Hematopoietic multipotent progenitor cell treated with erythropoietin and hydrocortisone succinate and interleukin-3 and kit ligand, for 4 days (in vitro differentiated cells): ENCODE measurements at regions not wholly inside any gene's neighbourhood (a gene's known extent, or its start where the extent isn't known, plus 50 kb on each side); places are given as distances from the start of the nearest gene placed in this dataset.
A peak's percentile ranks its signal among the peaks of the same experiment; 100 is the strongest.

Source experiments
- DNase-seq: peaks from one replicate; pipeline ENCODE4 v3.0.0-alpha.2; 2015

GRCh38 chr4:54359919-54360650 is 131.0 kb downstream of the PDGFRA start:
- no peak for DNase-seq

DNA sequence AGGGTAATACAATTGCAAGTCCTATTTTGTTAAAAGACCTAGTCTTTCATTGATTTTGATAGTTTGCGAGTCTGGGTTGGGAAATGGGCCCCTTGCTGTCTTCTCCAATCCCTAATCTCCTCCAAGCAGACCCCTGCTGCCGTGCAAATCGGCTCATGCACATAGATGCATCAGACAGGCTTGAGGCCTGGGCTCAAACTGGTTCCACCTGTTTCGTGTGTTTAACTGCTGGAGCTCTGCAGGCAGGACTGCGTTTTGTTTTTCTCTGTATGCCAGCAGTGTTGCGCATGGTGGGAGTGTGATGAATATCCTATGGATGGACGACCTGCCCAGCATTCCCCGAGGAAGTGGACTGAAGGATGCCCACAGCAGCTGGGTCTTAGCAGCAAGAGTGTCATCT is 133.9 kb downstream of the PDGFRA start:
- no peak for DNase-seq

DNA sequence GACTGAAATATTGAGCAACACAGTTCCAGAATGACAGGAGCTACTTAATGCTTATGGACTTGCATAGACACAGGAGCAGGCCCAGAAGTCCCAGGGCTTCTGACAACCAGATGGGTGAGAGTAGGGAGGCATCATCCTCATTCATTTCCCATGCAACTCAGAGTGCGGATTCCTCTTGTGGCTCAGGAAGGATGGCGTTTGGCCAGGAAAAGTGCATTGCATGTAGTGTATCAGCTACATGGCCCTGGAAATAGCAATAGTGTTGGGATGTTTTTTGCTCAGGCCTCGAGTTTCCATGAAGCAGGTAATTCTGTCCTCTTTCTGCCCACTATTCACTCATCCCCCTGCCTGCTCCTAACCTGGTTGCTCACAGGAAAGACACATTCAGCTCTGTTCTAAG is 136.6 kb downstream of the PDGFRA start:
- no peak for DNase-seq

GRCh38 chr4:54367059-54367458 is 138.0 kb downstream of the PDGFRA start:
- DNase-seq: peak; percentile 25

DNA sequence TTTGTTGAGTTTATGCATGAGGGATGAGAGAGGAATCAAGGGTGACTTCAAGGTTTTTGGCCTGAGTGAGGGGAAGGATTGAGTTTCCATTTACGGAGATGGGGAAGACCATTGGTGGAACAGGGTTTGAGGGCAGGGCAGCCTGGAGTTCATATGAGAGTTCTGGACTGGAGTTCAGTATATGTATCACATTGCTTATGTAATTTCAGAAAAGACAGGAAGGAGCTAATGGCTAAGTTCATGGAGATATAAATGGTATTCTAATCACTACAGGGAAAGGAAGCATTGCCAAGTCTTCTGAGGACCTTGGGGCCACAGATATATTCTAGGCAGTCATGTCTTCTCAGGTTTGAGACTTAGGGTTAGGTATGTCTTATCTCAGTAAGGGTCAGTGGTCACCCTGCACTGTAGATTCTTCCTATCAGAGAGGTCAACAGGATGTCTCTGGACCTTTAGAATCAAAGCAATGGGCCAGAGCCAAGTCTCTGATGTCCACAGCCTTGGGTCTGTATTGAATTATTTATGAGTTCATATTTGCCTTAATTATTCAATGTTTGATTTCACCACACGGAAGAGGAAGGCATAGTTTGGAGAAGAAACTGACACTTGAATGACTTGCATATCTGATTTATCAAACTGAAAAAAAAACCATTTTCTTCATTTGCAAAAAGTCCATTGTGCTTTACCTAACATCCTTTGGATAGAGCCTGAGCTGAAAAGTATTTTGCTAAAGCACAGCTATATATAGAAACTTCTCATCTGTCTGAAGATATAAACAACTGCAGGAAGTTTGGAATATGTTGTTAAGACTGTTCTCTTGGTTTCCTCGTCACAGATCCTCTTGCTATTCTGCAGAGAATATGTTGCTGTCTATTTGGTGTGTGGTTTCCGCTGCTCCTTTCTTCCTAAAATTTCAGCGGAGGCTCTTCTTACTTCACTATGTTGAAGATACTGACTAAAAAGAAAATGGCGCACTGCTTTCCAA is 139.5 kb downstream of the PDGFRA start:
- peak; percentile 45 for DNase-seq

DNA sequence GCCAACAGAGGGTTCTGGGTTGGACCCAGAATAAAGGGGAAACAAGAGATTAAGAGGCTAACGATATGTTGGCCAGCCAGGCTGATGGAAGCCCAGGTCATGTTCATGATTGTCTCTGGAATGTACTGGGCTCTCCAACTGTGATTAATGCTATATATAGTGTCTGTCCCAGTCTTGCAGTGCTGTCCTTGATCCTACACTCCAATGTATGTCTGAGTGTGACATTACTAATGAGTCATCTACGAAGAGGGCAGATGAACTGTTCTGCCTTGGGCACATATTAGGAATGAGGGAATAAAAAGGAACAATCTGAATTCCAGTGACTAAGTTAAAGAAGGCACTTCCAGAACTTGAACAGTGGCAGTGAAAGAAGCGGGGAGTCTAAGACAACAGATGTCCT is 142.1 kb downstream of the PDGFRA start:
- no peak for DNase-seq

DNA sequence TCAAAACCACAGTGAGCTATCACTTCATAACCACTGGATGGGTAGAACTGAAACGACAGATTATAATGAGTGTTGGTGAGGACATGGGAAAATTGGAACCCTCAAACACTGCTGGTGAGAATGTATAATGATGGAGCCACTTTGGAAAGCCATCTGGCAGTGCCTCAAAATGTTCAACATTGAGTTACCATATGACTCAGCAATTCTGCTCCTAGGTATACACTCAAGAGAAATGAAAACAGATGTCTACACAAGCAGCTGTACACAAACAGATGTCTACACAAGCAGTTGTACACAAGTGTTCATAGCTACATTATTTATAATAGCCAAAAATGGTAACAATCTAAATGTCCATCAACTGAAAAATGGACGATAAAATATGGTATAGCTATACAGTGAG is 143.9 kb downstream of the PDGFRA start:
- no peak for DNase-seq

DNA sequence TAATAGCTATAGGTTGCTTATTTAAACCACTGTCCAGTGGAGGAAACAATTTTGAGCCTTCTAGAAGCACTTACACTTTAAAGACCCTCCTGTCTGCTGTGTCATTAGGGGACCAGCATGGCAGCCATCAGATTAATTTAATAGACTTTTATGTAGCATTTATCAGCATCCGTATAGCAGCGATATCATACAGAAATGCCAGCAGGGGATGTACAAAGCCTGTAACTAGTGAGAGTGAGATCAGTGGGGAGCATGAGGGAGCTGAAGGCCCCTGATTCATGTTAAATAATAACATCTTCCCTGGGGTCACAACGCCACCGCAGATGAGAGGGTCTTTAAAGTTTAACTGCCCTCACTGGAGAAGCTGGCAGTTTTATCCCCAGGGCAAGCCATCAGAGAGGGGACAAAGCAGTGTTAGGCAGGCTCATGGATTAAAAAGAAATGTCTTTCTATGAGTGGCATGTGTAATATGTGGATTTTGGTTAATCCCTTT is 144.7 kb downstream of the PDGFRA start:
- no peak for DNase-seq

DNA sequence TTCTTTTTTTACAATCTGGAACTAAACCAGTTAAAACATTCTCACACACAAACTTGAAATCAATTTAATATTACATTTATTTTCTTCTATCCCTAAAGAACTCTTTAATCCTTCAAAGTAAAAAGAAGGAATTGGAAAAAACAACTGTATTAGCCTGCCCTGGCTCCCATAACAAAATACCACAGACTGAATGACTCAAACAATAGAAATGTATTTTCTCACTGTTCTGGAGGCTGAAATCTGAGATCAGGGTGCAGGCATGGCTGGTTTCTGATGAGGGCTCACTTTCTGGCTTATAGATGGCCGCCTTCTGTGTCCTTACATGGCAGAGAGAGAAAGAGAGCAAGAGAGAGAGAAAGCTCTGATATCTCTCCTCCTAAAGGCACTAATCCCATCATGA is 149.4 kb downstream of the PDGFRA start:
- no peak for DNase-seq

DNA sequence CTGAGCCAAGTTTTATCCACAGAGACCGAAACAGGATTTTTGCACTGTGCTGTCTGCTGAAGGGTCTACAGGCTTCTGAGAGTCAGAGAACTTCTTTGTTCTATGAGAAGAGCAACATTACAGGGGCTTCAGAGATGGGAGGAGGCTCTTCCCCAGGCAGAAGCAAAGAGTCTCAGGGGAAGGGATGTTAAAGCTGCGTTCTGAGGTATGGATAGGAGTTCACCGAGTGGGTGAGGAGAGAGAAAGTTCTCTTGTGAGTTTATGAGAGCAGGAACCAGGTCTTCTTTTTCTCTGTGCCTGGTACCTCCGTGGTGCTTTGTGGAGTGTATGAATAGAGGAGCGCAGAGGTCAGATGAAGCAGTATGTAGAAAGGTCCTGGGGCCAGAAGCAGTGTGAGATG is 155.1 kb downstream of the PDGFRA start:
- DNase-seq: no peak

DNA sequence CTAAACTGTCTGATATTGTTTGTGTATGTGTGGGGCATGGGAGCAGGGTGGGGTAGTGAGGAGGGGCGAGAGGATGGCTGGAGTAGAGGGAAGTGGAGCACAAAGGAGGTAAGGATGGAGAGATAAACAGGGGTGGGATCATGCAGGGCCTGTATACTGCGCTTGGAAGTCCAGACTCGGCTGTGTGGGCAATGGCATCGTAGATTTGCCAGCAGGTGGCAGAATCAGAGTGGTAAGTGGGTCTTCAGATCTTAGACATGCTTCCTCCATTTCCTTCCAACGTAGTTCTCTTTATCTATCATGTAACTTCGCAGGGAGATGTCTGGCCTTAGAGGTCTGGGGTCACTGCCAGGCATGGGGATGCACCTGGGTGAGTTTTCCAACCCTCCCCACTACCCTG is 155.5 kb downstream of the PDGFRA start:
- DNase-seq: peak; percentile 88

GRCh38 chr4:54386042-54386669 is 157.1 kb downstream of the PDGFRA start:
- peak; percentile 69 for DNase-seq

DNA sequence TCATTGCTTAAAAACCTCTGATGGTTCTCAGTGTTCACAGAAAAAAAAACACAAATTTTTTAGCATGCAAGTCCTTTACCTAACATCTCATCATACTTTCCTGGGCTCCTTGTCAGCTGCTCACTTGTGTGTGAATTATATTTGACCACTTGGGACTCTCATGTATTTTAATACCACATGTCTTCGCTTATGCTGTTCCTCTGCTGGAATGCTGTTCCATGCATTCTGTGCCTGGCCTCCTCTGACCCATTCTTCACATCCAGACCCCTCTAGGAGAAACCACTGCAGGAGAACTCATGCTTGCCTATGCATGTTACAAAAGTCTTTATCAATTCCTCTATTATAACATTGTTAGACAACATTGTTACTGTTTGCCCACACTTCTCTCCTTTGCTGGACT is 157.6 kb downstream of the PDGFRA start:
- no peak for DNase-seq

- no peak for DNase-seq
These were observed 161.6 kb downstream of the PDGFRA start for GRCh38 chr4:54390670-54391069.

GRCh38 chr4:54391104-54391503 is 162.0 kb downstream of the PDGFRA start:
- DNase-seq: no peak

DNA sequence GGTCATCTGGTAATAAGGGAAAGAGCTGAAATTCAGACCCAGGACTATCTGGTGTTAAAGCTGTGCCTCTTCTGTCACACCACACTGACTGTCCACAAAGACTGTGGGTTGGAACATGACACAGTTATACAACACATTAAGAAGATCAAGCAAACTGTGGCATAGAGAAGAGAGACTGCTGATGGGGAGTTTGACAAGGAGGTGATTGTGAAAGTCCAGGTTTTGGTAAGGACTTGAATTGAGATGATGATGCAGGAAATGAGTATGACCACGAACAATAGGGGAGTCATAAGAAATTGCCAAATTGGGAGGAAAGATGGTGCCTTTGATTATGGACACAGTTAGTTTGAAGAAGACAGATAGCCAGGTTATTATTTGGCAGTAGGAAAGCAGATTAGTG is 163.4 kb downstream of the PDGFRA start:
- peak; percentile 80 for DNase-seq

- peak; percentile 65 for DNase-seq
These were observed 164.2 kb downstream of the PDGFRA start for GRCh38 chr4:54393243-54393642.

GRCh38 chr4:54395013-54395527 is 166.0 kb downstream of the PDGFRA start:
- no peak for DNase-seq

DNA sequence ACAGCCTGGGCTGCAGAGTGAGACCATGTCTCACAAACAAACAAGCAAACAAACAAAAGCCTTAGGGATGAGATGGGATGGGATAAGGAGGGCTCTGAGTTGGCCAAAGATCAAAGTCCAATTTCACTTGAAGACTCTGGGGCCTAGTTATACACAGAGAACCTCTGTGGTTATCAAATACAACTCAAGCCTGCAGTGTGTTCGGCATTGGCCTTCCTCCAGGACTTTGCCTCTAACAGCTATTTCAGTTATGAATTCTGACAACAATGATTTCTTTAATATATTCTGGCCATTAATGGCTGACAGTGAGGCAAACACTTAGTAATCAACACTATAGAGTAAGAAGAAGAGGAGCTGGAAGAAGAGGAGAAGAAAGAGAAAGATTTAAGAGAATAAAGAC is 171.1 kb downstream of the PDGFRA start:
- DNase-seq: no peak

GRCh38 chr4:54400802-54401201 is 171.7 kb downstream of the PDGFRA start:
- DNase-seq: no peak

DNA sequence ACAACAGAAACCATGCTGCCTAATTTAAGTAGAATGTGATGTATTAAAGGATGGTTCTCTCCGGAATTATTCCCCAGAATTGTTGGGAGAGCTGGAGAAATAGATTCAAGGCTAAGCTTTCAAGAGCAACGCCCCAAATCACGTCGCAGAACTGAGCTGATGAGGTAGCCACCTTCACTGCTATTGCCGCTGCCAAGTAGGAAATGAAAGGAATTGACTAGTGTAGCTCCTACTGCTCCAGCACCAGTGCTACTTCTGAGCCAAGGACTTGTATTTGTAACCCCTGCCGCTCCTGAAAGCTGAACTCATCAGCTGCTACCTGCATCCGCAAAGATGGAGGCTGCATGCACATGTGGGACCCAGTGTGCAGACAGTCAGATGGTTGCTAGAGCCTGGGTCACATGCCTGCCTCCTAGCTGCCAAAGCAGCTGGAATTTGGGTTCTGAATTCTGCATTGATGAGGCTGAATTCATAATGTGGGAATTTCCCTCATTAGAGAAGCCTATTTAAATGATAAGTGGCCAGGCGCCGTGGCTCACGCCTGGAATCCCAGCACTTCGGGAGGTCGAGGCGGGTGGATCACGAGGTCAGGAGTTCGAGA is 173.9 kb downstream of the PDGFRA start:
- DNase-seq: no peak

GRCh38 chr4:54403700-54404453 is 174.8 kb downstream of the PDGFRA start:
- no peak for DNase-seq
